ENCODE measurements at regions not wholly inside any gene's neighbourhood (a gene's known extent, or its start where the extent isn't known, plus 50 kb on each side); places are given as distances from the start of the nearest gene placed in this dataset.

DNA sequence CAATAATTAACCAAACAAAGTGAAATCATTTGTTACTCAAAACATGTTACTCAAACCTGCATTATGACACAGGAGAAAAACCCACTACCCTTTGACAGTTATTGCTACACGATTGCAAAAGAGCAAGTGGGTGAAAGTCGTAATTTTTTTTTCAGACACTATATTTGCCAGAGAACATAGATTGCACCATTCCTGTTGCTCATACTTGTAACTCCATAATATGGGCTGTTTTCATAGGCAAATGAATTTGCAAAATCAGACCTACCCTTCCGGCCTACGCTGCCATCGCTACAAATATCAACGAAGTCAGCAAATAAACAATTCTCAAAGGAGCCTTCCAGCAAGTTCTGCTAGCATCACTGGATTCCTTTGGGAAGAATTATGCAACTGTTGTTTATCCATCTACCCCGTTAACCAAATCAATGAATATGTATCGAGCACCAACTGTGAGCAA is 396.5 kb downstream of the IRS2 start:
- no peak for DNase-seq

GRCh38 chr13:109389456-109389855 is 396.9 kb downstream of the IRS2 start:
- no peak for DNase-seq

DNA sequence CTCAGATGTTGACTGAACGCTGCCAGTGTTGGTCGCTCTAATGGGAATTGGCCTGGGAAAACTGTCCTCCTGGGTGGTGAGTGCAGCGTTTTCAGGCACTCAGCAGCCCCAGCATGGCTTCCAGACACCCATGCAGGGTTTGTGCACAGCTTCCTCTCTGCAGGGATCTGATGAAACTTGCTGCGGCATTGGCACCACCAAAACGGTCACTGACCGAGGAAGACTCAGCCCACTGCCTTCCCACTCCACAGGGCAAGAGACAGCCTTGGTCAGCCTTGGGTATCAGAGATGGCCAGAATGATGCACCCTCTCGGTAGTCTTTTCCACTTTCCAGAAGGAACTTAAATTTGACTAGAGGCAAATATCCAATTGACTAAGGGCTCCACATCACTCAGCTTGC is 398.9 kb downstream of the IRS2 start:
- DNase-seq: no peak

DNA sequence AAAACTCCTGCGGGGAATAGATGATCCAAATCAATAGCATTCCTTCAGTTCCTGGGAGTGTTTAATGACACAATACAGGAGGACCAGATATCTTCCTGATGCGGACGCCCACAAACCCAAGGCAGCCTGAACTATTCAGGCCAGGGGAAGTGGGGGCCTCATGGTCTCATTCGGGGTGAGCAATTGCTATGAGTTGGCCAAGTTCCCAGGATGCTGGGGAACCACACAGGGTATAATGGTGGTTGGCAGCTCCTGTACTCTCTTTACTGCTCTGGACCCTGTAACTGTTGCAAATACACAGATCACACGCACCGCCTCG is 401.2 kb downstream of the IRS2 start:
- no peak for DNase-seq

DNA sequence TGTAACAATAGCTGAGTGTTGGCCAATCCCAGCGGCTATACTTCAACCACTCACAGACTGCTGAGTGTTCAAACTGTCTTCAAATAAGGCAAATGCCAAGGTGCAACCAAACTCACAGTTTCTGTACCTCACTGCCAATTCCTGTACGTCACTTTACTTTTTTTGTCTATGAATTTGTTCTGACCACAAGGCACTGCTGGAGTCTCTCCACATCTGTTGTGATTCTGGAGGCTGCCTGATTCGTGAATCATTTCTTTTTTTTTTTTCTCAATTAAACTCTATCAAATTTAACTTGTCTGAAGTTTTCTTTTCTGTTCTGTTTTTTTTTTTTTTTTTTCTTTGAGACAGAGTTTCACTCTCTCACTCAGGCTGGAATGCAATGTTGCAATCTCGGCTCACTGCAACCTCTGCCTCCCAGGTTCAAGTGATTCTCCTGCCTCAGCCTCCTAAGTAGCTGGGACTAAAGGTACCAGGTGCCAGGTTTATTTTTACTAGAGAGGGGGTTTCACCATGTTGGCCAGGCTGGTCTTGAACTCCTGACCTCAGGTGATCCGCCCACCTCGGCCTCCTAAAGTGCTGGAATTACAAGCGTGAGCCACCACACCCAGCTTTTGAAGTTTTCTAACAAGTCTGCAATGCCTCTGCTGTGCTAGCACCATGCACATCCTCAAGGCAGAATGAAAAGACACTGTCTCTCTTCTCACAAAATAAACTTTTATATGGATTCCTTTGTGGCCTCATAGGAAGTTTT is 401.7 kb downstream of the IRS2 start:
- no peak for DNase-seq

DNA sequence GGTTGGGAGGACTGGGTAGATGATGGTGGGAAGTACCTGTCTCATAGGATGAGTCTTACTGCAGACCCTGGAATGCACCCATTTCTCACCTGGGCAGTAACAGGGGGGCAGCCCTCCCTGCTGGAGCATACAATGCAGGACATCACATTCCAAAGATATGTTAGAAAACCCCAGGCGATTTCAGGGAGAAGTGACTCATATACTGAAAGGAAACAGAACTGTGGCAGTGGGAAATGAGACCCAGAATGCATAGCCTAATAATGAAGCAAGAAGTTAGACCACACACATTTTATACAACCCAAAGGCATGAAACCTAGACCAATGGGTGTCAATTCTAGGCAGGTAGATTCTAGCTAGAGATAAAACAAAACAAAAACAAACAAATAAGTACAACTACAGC is 402.7 kb downstream of the IRS2 start:
- no peak for DNase-seq

DNA sequence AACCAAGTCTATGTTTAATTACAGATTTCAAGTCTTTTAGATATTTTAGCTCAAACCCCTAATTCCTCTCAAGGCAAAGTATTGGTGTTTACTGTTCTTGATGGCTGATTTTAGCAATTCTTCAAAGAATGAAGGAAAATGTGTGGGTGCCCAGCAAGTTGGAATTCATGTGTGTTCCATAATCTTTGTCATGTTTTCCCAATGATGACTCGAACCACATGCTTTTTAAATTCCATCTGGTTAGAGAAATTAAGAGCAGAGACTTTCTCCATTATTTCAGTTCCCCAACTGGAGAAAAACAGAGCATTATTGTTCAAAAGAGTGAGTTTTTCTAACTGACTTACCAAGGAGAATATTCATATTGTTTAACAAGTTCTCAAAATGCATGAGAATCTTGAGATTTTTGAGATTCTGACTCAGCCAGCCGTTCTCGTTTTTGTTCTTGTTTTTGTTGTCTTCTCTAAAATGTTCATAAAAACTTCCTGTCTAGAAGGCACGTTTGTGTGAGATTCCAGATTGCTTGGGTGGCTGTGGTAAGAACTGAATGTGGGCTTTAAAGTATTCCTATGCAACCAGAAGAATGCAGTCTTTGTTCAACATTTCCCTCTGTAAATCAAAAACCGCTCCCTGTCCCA is 404.7 kb downstream of the IRS2 start:
- DNase-seq: no peak

DNA sequence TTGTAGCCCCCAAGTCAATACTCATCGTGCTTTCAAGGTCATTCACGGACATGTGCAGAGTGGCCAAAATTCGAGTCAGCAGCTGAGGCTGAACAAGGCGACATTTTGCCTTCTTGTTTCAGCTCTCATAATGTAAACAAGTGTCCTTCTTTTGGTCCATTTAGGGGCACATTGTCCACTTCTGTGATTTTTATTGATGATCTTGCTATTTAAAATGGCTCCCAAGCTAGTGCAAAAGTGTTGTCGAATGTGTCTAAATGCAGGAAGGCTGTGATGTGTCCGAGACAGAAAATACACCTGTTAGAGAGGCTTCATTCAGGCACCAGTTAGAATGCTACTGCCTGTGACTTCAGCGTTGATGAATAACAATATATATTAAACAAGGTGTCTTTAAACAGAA is 405.9 kb downstream of the IRS2 start:
- DNase-seq: no peak

DNA sequence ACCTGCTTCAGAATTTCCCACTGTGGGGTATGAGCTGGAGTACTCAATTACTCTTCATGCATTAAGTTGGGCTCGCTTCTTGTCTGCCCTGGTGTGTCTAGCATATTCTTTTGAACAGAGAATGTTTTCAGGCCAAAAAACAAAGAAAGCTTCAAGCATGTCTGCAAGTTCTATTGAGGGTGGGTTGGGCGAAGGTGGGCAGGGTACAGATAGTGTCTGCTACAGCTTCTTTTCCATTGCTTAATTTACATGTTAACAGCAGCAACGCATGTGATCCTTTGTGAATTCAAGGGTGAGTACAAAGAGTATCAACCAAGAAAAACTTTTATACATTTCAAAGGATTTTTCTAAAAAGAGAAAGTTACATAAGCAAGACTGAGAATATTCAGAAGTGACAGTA is 406.5 kb downstream of the IRS2 start:
- DNase-seq: no peak

GRCh38 chr13:109376936-109377335 is 409.4 kb downstream of the IRS2 start:
- DNase-seq: no peak

DNA sequence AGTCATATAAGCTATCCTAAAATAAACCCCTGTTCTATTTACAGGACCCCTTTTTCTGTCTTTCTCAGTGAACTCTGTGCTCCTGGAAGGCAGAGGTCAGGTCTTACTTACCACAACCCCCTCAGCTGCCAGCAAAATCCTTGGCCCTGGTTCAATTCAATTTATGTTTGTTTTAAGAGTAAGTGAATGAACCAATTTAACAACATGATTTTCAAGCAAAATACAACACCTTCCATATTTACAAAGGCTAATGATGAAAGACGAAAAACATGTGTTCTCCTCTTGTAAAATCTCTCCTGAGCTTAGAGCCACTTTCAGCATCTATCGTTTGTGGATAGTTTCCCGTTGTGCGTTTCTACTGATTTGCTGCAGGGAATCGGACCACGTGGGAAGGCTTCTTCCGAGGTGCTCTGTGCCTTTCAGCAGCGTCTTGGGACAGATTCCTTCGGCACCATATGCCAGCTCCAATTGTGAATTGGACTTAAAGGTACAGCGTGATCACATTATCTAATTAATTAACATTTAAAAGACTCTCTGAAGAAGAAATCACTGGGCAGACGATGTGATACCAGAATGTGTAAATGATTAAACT is 411.7 kb downstream of the IRS2 start:
- DNase-seq: no peak

DNA sequence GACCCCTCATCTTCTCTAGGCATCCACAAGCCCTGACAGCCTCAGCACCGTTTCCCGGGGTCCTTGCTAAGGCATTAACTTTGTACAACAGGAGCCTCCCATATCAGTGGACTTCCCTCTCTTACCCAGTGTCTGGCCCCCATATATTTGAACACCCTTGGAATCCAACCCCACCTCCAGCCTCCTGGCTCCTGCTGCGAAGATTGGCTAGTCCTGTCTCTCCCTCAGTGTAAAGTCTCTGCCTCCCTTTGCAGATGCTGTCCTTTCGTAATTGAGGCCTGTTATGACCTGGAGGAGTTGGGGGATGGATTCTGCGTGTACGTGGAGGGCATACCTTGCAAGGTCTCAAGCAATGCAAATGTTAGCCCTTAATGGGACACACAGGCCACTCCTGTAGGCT is 413.7 kb downstream of the IRS2 start:
- no peak for DNase-seq

GRCh38 chr13:109371066-109371465 is 415.3 kb downstream of the IRS2 start:
- no peak for DNase-seq

GRCh38 chr13:109370496-109370895 is 415.9 kb downstream of the IRS2 start:
- DNase-seq: no peak

- no peak for DNase-seq
Measured at GRCh38 chr13:109369353-109370052, 416.9 kb downstream of the IRS2 start.

- DNase-seq: no peak
Measured at GRCh38 chr13:109368230-109368629, 418.2 kb downstream of the IRS2 start.

DNA sequence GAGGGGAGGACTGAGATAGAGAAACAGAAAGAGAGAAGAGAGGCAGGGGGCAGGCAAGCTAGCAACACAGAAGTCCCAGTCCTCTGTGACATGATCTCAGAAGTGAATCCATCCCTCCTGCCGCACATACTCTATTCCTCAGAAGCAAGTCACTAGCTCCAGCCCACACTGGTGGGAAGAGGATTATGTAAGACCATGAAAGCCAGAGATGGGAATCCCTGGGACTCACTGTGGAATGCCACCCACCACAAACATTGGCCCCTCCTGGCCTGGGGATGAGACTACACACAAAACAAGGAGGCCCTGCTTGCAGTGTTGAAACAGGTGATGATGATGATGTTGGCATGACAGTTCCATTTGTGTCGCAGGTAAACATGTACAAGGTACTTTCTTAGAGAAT is 419.9 kb downstream of the IRS2 start:
- no peak for DNase-seq

DNA sequence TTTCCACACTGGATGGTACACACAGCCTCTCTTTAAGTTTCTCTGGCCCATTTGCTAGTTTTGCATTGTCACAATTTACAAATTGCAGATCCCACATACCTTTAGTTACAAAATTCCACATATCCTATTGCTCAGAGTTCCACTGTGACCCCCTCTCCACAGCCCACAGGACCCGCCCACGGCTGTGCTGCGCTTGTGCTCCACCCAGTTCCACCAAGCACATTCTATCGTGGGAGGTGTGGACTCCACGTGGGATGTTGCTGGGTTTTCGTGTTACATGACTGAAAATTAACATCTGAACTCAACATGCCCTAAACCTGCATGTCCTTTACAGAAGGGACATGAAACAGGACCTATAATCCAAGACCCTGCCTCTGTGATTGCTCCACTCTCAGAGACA is 423.0 kb downstream of the IRS2 start:
- no peak for DNase-seq

DNA sequence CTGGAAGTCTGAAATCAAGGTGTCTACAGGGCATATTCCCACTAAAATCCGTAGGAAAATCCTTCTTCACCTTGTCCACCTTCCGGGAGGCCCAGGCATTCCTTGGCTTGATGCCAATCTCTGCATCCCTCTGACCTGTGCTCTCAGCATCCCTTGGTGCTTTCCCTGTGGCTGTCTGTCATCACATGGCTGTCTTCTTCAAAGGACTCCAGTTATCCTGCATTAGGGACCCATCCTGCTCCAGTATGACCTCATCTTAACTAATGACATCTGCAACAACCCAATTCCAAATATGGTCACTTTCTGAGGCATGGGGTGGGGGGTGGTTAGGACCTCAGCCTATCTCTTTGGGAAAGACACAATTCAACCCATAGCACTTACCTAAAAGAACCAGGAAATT is 423.8 kb downstream of the IRS2 start:
- DNase-seq: no peak

DNA sequence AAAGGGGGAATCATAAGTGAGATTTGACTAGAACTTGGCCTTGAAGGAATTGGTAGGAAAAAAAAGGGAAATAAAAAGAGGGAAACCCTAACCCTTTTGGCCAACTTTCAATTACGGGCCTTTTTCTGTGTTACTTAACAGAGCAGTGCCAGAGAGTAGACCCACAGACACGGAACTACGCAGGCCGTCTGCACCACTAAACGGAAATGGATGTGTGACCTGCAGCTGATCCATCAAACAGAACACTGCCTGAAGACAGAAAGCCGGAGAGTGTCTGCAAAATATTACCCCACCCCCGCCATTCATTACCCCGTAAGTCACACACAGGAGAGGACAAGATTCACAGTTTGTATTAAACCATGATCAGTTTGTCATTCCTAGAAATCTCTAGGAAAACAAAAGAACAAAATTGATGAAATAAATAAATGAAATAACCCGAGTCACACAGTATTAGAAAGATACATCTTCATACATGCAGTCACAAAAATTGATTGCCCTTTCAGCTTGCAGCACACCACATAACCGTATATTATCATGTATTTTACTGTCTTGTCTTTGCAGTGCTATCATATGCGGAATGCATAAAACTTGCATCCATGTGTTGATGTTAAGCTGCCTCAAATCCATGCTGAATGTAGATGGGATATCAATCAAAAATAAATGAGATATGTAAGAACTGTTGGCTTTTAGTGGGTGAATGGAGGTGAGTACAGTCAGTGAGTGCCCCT is 424.7 kb downstream of the IRS2 start:
- no peak for DNase-seq

- DNase-seq: no peak
Measured at GRCh38 chr13:109357751-109358471, 428.5 kb downstream of the IRS2 start.

DNA sequence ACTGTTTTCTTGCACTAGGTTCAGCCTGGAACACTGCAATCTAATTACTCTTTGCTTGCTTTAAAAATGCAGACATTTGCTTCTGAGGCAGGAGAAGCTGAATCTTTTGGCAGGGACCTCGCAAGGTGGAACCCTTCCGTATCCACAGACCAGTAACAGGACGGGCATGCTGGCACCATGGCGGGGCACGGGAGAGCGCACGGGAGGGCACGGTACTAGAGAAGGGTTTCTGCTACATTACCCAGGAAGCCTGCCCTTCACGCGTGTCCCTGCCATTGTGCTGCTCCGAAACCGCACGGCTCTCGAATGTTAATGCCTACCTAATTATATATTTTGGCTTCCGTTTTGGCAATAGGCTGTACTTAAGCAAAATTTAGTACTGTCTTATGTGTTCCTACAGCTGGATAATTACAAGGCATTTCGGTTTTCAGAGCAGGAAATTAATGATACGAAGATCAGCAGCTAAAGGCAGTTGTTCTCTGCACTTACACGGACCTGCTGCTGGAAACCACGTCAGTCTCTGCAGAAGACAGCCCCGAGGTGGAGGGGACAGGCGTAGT is 430.4 kb downstream of the IRS2 start:
- no peak for DNase-seq

All from activated T-cell treated with anti-CD3 and anti-CD28 coated beads, Interleukin-2, amount 50 U/mL, for 1 hour (primary cell).